AG04449 (cell line): ENCODE measurements at regions not wholly inside any gene's neighbourhood (a gene's known extent, or its start where the extent isn't known, plus 50 kb on each side); places are given as distances from the start of the nearest gene placed in this dataset.

Experiments
- CTCF ChIA-PET: fragments of 350-600 bp; formaldehyde crosslinking; extraction: SDS; loops from one replicate; lab custom pipeline; 2021; ENCODE audit warnings: antibody characterized with exemption; lab: Yijun Ruan, JAX
- POLR2A ChIA-PET: fragments of 400-600, 350-600 bp; formaldehyde crosslinking; extraction: SDS; loops from one replicate; lab custom pipeline; 2020; ENCODE audit warnings: antibody characterized with exemption, inconsistent platforms; lab: Yijun Ruan, JAX
- DNase-seq: peaks from one replicate; pipeline ENCODE4 v3.0.0-alpha.2; 2010; ENCODE audit warnings: low read depth, low spot score
- H3K4me3 ChIP-seq: 2 replicates; pipeline ENCODE4 v1.5.1; 2011; ENCODE audit warnings: low read depth, mild to moderate bottlenecking, control low read depth, low read length
- CTCF ChIP-seq: IDR thresholded peaks from one replicate; pipeline ENCODE4 v1.5.1; 2011; ENCODE audit warnings: mild to moderate bottlenecking, moderate library complexity, low read length, control low read depth, inconsistent platforms; ENCODE audit not compliant: insufficient read depth; ENCODE audit errors: missing control alignments

GRCh38 chr2:160680974-160681373, 187.4 kb upstream of the RBMS1 start:
- no peak overlapping the region for H3K4me3 ChIP-seq
- ChIA-PET POLR2A (no interaction called here), CTCF (interaction anchor here (1.5 to 1.6 kb wide), 2 partner anchors 11 to 18 kb away, joined by 5 read pairs; no protein-coding TSS in a partner anchor)
- DNase-seq, result no peak
- TF ChIP-seq CTCF, result no peak

DNA sequence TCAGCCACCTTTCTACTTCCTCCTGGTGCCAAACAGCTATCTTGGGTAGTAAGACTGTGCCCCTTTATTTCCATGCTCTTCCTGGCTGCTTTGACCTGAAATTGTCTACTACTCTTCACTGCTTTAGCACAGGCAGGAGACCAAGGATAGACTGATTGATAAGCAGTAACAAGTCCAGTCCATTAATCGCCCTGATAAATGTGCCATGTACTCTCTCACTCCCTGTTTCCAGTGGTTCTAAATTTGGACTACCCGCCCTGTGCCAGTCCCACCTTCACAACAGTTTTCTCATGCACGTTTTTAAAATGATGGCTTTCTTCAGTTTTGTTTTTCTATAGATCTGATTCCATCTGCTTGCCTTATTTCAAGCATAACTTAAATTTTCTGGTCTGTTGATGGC, 189.6 kb upstream of the RBMS1 start:
- TF ChIP-seq CTCF, result no peak

GRCh38 chr2:160687629-160688028, 194.0 kb upstream of the RBMS1 start:
- ChIA-PET CTCF (no interaction called here), POLR2A (no interaction called here)
- no peak overlapping the region for H3K4me3 ChIP-seq
- TF ChIP-seq CTCF, result no peak
- no peak for DNase-seq

More for the DNA sequence above, 189.6 kb upstream of the RBMS1 start:
- ChIA-PET POLR2A (no interaction called here), CTCF (interaction anchor here (1.5 kb wide), 1 partner anchor 12 kb away, joined by 5 read pairs; no protein-coding TSS in a partner anchor)
- DNase-seq, result no peak
- no peak overlapping the region for H3K4me3 ChIP-seq

DNA sequence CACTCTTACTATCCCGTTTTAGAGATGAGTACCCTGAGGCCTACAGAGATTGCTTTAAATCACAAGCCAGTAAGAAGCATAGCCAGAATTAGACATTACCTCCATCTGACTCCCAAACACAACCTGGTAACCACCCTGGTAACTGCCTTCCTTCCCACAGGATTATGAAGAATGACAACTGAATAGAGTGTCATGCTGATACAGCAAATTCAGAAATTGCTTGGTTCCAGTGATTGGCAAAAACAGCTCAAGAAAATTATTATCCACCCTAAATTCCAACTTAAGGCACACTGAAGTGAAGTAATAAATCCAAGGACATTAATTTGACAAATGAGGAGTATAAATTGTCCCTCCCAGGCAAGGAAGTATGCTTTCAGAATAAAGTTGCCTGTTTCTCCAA, 195.8 kb upstream of the RBMS1 start:
- DNase-seq, result no peak
- POLR2A ChIA-PET, result no interaction called here
- TF ChIP-seq CTCF, result no peak
- CTCF ChIA-PET, result no interaction called here
- H3K4me3 ChIP-seq, result no peak overlapping the region

DNA sequence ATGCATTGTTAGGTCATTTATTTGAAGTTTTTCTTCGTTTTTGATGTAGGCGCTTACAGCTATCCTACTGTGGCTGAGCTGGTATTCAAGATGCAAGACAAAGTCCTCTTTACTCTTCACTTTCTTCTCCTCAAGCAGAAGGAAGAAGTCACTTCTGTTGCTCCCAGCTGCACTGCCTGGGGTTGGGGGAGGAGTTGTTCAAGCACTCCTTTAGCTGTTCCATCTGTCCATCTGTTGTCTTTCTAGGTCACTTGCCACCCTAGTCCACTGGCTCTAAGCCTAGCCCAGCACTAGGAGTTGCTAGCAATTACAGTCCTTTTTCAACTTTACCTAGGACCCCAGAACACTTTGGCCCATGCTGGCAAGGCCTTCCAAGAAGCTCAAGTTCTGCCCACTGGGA, 200.6 kb upstream of the RBMS1 start:
- H3K4me3 ChIP-seq, result no peak overlapping the region
- CTCF ChIA-PET, result interaction anchor here (1.5 kb wide), 1 partner anchor 12 kb away, joined by 5 read pairs; no protein-coding TSS in a partner anchor
- TF ChIP-seq CTCF, result no peak
- POLR2A ChIA-PET, result no interaction called here
- no peak for DNase-seq

GRCh38 chr2:160694631-160695030, 201.0 kb upstream of the RBMS1 start:
- CTCF ChIA-PET, result interaction anchor here (1.5 kb wide), 1 partner anchor 12 kb away, joined by 5 read pairs; no protein-coding TSS in a partner anchor
- POLR2A ChIA-PET, result no interaction called here

More at GRCh38 chr2:160694631-160695030, 201.0 kb upstream of the RBMS1 start:
- no peak for TF ChIP-seq CTCF
- no peak for DNase-seq
- no peak overlapping the region for H3K4me3 ChIP-seq
